HG03565 (cell line): ENCODE measurements at regions not wholly inside any gene's neighbourhood (a gene's known extent, or its start where the extent isn't known, plus 50 kb on each side); places are given as distances from the start of the nearest gene placed in this dataset.

ENCODE experiments used
- ATAC-seq: cut with Tn5 transposase; IDR thresholded peaks from one replicate; pipeline ENCODE4 v1.9.1; 2021; ENCODE audit warnings: mild to moderate bottlenecking, moderate library complexity; ENCODE audit not compliant: unreplicated experiment

DNA sequence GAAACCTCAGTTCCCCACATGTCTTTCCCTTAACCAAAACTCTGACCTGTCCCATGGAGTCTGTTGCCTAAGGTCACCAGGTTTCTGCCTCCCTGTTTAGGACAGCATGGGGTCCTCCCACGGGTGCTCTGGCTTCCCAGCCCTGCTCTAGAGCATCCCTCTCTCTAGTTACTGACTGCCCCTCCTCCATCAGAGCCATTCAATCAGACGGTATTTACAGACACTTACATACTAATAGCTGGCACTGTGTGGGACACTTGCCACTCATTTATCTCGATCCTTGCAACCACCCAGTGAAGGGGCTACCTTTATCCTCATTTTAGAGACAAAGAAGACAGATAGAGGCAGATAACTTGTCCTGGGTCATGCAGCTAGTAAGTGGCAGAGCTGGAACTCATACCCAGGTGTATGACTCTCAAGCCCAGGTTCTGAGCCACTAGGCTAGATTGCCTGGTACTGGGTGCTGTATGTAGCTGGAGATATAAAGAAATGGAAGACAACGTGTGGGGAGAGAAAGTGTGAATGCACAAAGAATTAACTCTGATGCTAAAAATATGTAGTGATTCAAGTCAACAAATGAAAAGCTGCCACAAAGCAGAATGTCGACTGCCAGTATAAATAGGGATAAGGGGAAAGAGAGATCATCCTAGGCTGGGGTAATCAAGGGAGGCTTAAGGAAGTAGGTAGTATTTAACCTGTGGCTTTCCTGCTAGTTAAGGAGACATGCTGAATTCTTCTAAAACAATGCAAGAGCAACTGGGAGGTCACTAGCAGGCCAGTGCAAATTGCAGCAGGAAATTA lies 52.5 kb upstream of the PDE8B start:
- no peak for ATAC-seq

DNA sequence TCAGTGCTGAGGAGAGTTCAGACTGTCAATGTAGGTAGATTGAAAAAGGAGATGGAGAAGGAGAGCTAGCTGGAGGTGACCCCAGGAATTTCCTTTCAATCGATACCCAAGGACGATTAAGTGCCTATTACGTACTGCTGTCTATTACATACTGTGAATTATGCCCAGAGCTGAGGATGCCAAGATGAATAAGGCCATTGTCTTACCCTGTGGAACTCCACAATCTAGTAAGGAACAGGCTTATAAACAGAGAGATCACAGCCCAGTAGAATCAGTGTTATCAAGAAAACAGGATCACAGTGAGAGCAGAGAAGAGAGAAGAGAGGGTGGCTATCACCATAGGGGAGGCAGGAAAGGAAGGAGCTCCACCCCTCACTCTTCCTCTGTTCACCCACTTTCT lies 54.1 kb upstream of the PDE8B start:
- ATAC-seq: no peak

DNA sequence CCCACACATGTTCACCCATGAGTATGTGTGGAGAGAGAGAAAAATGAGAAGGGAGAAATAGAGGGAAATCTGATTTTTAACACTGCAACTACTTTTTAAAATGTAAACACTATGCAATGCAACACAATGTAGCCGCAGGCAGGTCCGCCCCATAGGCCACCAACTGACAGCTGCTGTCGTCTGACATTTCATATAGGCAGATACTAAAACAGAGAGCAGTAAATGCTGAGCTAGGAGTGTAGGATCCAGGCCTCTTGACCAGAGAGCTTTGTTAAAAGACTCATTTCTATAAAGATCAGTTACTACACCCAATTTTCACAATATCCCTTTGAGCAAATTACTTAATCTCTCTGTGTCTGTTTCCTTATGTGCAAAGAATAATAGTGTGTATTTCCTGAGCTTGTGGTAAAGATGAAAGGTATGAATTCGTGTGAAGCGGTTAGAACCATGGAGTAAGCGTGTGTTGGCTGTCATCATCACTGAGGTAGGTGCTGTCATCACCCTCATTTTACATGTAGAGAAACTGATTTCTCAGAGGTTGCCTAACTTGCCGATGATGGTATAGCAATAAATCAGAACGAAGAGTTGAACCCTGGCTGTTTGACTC lies 55.2 kb upstream of the PDE8B start:
- no peak for ATAC-seq

DNA sequence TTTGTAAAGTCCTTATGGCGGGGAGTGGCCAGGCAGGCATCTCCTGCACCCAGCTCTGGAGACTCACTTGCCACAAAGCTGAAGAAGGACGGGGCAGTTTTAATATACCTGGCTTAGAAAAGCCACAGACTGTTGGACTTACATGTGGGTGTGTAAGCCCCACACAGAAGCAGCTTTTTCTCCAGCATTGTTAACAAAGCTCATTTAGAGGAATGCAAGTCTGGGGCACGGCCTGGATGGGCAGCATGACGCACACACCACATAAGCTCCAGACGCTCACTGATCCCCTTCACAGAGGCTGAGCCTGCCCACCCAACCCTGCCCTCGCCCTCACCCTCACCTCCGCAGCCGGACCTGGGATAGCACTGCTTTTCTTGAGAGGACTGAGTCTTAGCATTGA lies 58.0 kb upstream of the PDE8B start:
- ATAC-seq: no peak

DNA sequence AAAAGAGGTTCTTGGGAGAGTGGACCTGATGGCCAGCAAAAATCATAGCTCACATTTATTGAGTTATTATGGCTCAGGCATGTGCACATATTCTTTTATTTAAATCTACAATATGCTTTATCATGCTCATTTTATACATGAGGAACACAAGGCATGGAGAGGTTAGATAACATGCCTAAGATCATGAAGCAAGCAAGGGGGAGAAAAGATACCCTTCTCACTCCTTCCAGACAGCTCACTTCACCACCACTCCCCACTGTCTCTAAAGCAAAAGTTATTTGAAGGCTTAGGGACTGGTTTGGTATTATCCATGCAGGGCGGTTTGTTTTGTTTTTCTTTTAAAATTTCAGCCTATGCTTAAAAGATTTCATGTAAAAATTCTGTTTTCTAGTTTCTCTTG lies 59.0 kb upstream of the PDE8B start:
- ATAC-seq: no peak

DNA sequence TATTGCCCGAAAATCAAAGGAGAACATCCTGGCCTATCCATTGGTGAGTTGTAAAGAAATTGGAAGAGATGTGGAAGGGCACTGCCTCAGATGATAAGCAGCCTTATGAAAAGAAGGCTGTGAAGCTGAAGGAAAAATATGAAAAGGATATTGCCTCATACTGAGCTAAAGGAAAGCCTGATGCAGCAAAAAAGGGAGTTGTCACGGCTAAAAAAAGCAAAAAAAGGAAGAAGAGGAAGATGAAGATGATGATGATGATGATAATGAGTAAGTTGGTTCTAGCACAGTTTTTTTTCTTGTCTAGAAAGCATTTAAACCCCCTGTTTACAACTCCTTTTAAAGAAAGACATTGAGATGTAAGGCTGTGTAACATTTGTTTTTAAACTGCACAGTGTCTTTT lies 59.8 kb upstream of the ZBED3 start:
- no peak for ATAC-seq

DNA sequence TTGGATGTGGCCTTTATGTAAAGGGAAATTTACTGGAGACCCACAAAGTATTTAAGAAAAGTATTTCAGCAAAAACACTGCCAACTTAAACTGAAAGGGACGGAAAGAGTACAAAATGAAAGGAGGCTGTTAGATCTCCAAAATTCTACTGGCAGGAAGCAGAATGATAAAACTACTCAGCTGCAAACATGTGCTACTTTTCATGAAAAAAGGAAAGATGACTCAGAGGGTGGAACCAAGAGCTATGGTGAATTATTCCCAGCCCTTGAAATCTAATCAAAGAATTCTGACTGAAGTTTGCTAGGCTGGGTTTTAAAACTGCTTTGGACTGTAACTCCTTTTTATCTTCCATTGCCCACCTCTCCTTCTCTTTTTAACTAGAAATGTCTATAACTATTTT lies 58.6 kb upstream of the ZBED3 start:
- ATAC-seq: no peak

DNA sequence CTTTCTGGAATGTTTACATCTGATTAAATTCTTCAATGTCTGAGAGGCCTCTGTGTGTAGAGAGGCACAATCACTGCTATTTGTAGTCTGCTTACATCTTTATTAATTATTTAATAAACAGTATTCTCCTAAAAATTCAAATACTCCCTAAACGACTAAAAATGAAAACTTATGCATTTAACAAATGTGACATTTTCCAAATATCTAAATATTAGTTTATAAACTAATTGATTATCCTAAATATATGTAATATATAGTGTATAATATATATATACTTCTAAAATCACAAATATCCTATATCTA lies 57.7 kb upstream of the ZBED3 start:
- no peak for ATAC-seq

DNA sequence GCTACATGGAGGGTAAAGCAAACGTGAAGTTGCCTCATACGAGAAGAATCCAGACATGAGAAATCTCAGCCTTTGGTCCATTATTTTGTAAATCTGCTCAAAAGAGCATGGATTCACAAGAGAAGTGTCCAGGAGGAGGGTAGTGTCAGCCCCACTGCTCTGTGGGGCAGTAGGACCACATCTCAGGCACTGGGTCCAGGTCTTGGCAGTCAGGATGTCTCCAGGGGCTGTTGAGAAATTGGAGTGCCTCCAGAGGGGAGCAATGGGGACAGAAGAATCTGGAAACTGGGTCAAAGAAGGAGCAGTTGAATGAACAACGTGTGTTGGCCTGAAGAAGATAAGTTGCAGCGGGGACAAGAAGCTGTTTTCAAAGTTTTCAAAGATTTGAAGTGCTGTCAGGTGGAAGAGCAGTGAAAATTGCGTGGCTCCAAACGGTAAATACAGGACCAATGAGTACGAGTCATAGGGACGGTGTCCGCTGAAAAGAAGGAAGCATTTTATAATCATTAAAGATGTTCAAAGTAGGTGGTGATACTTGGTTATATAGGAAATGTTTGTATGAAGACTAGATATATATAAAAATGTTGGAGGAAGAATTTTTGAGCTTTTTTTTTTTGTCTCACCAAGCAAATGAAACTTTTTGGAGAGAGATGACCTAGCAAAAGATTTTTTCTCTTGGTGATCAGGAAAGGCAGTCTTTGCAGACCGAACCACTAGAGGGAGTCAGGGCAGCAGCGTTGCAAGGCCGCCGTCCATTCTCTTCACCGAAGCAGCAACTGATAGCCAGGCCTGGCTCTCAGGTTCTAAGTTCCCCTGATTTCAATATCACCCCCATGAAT lies 57.1 kb upstream of the ZBED3 start:
- ATAC-seq: peak; percentile 49

DNA sequence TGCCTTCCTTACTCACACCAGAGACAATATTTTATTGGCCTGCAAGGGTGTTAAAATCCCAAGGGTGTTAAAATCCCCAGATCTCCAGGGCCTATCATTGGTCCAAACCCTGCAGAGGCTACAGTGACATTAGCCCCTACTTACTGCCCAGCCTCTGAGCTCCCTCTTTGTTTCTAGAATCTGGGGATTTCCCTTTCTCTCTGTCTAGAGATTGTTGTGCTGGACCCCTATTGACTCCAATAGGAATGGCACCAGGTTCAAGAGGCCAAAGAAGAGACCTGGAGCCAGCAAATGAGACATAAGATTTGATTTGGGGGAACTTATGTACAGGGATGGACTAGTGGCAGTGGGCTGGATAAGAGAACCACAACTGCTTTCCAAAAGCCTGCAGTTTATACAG lies 53.3 kb upstream of the ZBED3 start:
- ATAC-seq: no peak

DNA sequence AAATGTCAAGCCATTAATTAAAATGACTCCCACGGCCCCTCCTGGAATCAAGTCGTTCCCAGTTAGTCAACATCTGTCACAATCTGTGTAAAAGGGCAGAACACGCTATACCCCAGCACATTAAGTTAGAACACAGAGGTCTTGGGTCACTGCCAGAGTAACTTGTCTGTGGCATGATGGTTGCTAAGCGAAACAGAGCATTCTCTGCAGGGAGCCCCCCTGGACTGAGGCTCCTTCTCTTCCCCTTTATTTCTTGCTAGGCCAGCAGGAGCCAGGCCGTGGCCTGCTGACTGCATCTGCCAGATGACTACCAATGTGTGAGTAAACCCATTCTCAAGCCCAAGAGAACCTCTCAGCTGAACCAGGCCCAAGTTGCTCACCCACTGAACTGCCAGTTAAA lies 51.9 kb upstream of the ZBED3 start:
- no peak for ATAC-seq
